ENCODE measurements at regions not wholly inside any gene's neighbourhood (a gene's known extent, or its start where the extent isn't known, plus 50 kb on each side); places are given as distances from the start of the nearest gene placed in this dataset.

GRCh38 chr6:53203483-53203882 is 54.8 kb upstream of the GCM1 start:
- no peak for TF ChIP-seq CTCF (IDR thresholded peaks at IDR 0.05; ENCODE audit: low read length)
- no peak for TF ChIP-seq EZH2 (IDR thresholded peaks at IDR 0.05; ENCODE audit: borderline replicate concordance, low read length)
